Naive thymus-derived CD4-positive, alpha-beta T cell (primary cell): ENCODE measurements at regions not wholly inside any gene's neighbourhood (a gene's known extent, or its start where the extent isn't known, plus 50 kb on each side); places are given as distances from the start of the nearest gene placed in this dataset.
"Not testable (repeated sequence)": the region's sequence is repeated elsewhere in the genome, so short reads cannot be mapped to it uniquely, and the experiment has no call there.

Experiments
- ATAC-seq: fragments of 150-1000 bp; cut with Tn5 transposase; 2 replicates; pipeline ENCODE4 v1.10.0; 2021; ENCODE audit warnings: mild to moderate bottlenecking, moderate library complexity
- CTCF ChIA-PET: fragments of 350-600 bp; sonication (Branson Sonifier 250); formaldehyde crosslinking; loops from one replicate; lab custom pipeline; 2021; ENCODE audit warnings: antibody characterized with exemption; lab: Charles Lee
- POLR2A ChIA-PET: fragments of 350-600 bp; sonication (Branson Sonifier 250); formaldehyde crosslinking; loops from one replicate; lab custom pipeline; 2021; ENCODE audit warnings: antibody characterized with exemption, inconsistent platforms; lab: Charles Lee
- DNase-seq, 9 donors: peaks; one replicate each; pipeline versions ENCODE4 v3.0.0 to v3.0.0-alpha.2; 2020 to 2022; ENCODE audit warnings: mixed read lengths in 1 of 9
- H3K27ac ChIP-seq: one replicate; pipeline ENCODE4 v1.7.0; 2013; ENCODE audit warnings: mild to moderate bottlenecking, low read depth, low read length, moderate library complexity
- H3K27me3 ChIP-seq, 2 donors: one replicate each; pipeline ENCODE4 v1.7.0; 2013; ENCODE audit warnings: low read length in 2 of 2, mild to moderate bottlenecking in 2 of 2, moderate library complexity in 2 of 2; ENCODE audit not compliant: control insufficient read depth in 2 of 2, insufficient read depth in 2 of 2
- H3K36me3 ChIP-seq, 3 experiments: 1 replicate in 2 of 3; 2 replicates in 1 of 3; pipeline ENCODE4 v1.7.0; 2013; ENCODE audit warnings: low read length in 3 of 3, mild to moderate bottlenecking in 3 of 3, moderate library complexity in 1 of 3; ENCODE audit not compliant: insufficient read depth in 3 of 3, control insufficient read depth in 2 of 3
- H3K4me1 ChIP-seq, 2 donors: one replicate each; pipeline ENCODE4 v1.7.0; 2013; ENCODE audit warnings: low read length in 2 of 2, mild to moderate bottlenecking in 2 of 2, moderate library complexity in 1 of 2; ENCODE audit not compliant: control insufficient read depth in 2 of 2, insufficient read depth in 2 of 2
- H3K4me3 ChIP-seq: 2 replicates; pipeline ENCODE4 v1.7.0; 2013; ENCODE audit warnings: mild to moderate bottlenecking, low read length
- H3K9me3 ChIP-seq, 3 experiments: 1 replicate in 2 of 3; 2 replicates in 1 of 3; pipeline ENCODE4 v1.7.0; 2013; ENCODE audit warnings: low read length in 3 of 3; ENCODE audit not compliant: control insufficient read depth in 2 of 3
- H3K27ac Mint-ChIP-seq, 9 donors: one replicate each; pipeline ENCODE4 v1.8.0; 2020 to 2022; ENCODE audit warnings: mixed read lengths in 9 of 9, mild to moderate bottlenecking in 8 of 9, moderate library complexity in 5 of 9, inconsistent platforms in 2 of 9
- H3K27me3 Mint-ChIP-seq, 5 donors: one replicate each; pipeline ENCODE4 v1.8.0; 2021 to 2022; ENCODE audit warnings: mixed read lengths in 5 of 5, mild to moderate bottlenecking in 1 of 5
- H3K36me3 Mint-ChIP-seq, 5 donors: one replicate each; pipeline ENCODE4 v1.8.0; 2020 to 2022; ENCODE audit warnings: mixed read lengths in 5 of 5, mild to moderate bottlenecking in 3 of 5, inconsistent platforms in 1 of 5
- H3K4me1 Mint-ChIP-seq, 7 donors: one replicate each; pipeline ENCODE4 v1.8.0; 2020 to 2022; ENCODE audit warnings: mixed read lengths in 7 of 7, mild to moderate bottlenecking in 3 of 7, inconsistent platforms in 1 of 7
- H3K4me3 Mint-ChIP-seq, 10 donors: one replicate each; pipeline ENCODE4 v1.8.0; 2020 to 2022; ENCODE audit warnings: mild to moderate bottlenecking in 10 of 10, mixed read lengths in 10 of 10, moderate library complexity in 6 of 10, inconsistent platforms in 2 of 10
- H3K9me3 Mint-ChIP-seq, 11 donors: one replicate each; pipeline ENCODE4 v1.8.0; 2020 to 2022; ENCODE audit warnings: mixed read lengths in 11 of 11, mild to moderate bottlenecking in 4 of 11, inconsistent platforms in 1 of 11, moderate library complexity in 1 of 11
- intact Hi-C, 2 donors: fragments of 100-400 bp; cut with micrococcal nuclease; formaldehyde crosslinking; loops; one replicate each; pipeline ENCODE4 v1.15.1; 2023

DNA sequence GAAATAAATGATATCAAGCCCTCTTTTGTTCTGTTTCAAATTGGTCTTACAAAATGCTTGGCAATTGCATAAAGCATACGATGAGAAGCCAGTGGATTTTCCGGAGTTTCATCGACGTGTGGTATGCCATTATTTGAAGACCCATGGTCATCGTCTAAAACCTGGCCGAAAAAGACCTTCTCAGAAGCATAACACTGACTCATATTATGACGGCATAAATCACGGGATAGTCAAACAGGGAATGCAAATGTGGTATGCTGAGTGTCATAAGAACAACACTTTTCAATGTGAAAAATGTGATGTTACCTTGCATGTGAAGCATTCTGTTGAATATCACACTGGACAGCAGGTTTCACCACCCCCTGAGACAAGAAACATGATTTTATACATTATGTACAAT lies 695.2 kb downstream of the GRXCR1 start:
- POLR2A ChIA-PET = no interaction called here
- no peak overlapping the region for H3K4me3 ChIP-seq
- intact Hi-C loops = no loop called here
- Mint-ChIP-seq H3K36me3 (no peaks in the 10 kb centered on the region), H3K9me3 (peaks cover 0 to 17% (median 4%) of the 10 kb centered on the region in 11 donors), H3K27me3 (no peaks in the 10 kb centered on the region), H3K4me3 (no peak overlapping the region), H3K4me1 (no peaks in the 10 kb centered on the region), H3K27ac (no peak overlapping the region)
- no peak overlapping the region for H3K27ac ChIP-seq
- no peaks in the 10 kb centered on the region for H3K36me3 ChIP-seq
- no peaks in the 10 kb centered on the region for H3K9me3 ChIP-seq
- ATAC-seq = no peak
- no peaks in the 10 kb centered on the region for H3K4me1 ChIP-seq
- no peaks in the 10 kb centered on the region for H3K27me3 ChIP-seq
- CTCF ChIA-PET = no interaction called here
- no peak for DNase-seq

DNA sequence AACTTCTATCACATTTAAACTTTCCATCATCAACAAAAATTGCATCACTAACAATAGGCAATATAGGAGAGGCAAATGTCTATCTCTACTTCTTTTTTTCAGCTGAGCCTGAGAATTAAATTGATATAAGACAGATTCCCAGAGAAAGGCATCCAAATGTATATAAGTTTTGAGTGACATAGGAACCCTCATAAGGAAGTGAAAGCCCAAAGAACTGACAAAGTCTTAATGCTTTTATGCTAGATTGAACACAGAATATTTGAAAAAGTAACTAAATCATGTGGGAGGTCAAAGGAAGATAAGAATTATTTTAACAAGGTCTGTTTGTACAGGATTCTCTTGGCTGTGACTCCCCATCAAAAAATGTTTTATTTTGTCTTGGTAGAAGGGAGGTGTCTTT lies 714.9 kb downstream of the GRXCR1 start:
- Histone ChIP-seq H3K9me3 (no peaks in the 10 kb centered on the region), H3K36me3 (no peaks in the 10 kb centered on the region), H3K27ac (no peak overlapping the region), H3K4me3 (no peak overlapping the region), H3K27me3 (no peaks in the 10 kb centered on the region), H3K4me1 (no peaks in the 10 kb centered on the region)
- intact Hi-C loops = no loop called here
- POLR2A ChIA-PET = no interaction called here
- Mint-ChIP-seq H3K4me3 (no peak overlapping the region), H3K27ac (no peak overlapping the region), H3K4me1 (no peaks in the 10 kb centered on the region), H3K36me3 (peaks cover 0 to 3% (median 0%) of the 10 kb centered on the region in 5 donors), H3K27me3 (no peaks in the 10 kb centered on the region), H3K9me3 (peaks cover 0 to 21% (median 9%) of the 10 kb centered on the region in 11 donors)
- CTCF ChIA-PET = no interaction called here
- DNase-seq (no peak), ATAC-seq (no peak)

- no peaks in the 10 kb centered on the region for H3K4me1 ChIP-seq
- peaks cover 0 to 21% (median 9%) of the 10 kb centered on the region in 11 donors for H3K9me3 Mint-ChIP-seq
- DNase-seq (no peak), ATAC-seq (no peak)
- H3K27ac Mint-ChIP-seq = no peak overlapping the region
- intact Hi-C loops = no loop called here
- CTCF ChIA-PET = no interaction called here
- H3K27me3 Mint-ChIP-seq = no peaks in the 10 kb centered on the region
- H3K36me3 Mint-ChIP-seq = peaks cover 0 to 3% (median 0%) of the 10 kb centered on the region in 5 donors
- H3K4me1 Mint-ChIP-seq = no peaks in the 10 kb centered on the region
- no peaks in the 10 kb centered on the region for H3K9me3 ChIP-seq
- POLR2A ChIA-PET = no interaction called here
- H3K4me3 ChIP-seq = no peak overlapping the region
- no peak overlapping the region for H3K27ac ChIP-seq
- no peaks in the 10 kb centered on the region for H3K36me3 ChIP-seq
- no peaks in the 10 kb centered on the region for H3K27me3 ChIP-seq
- no peak overlapping the region for H3K4me3 Mint-ChIP-seq
These were observed 715.4 kb downstream of the GRXCR1 start for GRCh38 chr4:43607827-43608461.

- Histone ChIP-seq H3K4me1 (no peaks in the 10 kb centered on the region), H3K9me3 (no peaks in the 10 kb centered on the region), H3K27me3 (no peaks in the 10 kb centered on the region), H3K27ac (no peak overlapping the region), H3K36me3 (no peaks in the 10 kb centered on the region), H3K4me3 (no peak overlapping the region)
- Mint-ChIP-seq H3K36me3 (no peaks in the 10 kb centered on the region), H3K4me1 (no peaks in the 10 kb centered on the region), H3K9me3 (peaks cover 4 to 42% (median 18%) of the 10 kb centered on the region in 11 donors), H3K27me3 (no peaks in the 10 kb centered on the region), H3K4me3 (no peak overlapping the region), H3K27ac (no peak overlapping the region)
- ChIA-PET CTCF (no interaction called here), POLR2A (no interaction called here)
- ATAC-seq (no peak), DNase-seq (no peak)
- intact Hi-C loops = no loop called here
These were observed 726.7 kb downstream of the GRXCR1 start for GRCh38 chr4:43619219-43619618.

DNA sequence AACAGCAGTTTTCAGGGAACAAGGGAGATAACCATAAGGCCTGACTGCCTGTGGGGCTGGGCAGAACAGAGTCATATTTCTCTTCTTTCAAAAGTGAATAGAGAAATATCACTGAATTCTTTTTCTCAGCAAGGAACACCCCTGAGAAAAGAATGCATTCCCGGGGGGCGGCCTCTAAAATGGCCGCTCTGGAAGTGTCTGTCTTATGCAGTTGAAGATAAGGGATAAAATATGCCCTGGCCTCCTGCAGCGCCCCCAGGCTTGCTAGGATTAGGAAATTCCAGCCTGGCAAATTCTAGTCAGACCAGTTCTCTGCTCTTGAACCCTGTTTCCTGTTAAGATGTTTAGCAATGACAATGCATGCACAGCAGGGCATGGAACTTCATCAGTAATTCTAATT lies 745.4 kb downstream of the GRXCR1 start:
- H3K4me1 ChIP-seq, ATAC-seq, H3K27me3 Mint-ChIP-seq, H3K36me3 Mint-ChIP-seq, H3K36me3 ChIP-seq, POLR2A ChIA-PET, H3K27me3 ChIP-seq, H3K27ac ChIP-seq, H3K4me3 ChIP-seq, H3K27ac Mint-ChIP-seq, H3K4me1 Mint-ChIP-seq, H3K9me3 ChIP-seq, CTCF ChIA-PET, H3K4me3 Mint-ChIP-seq, DNase-seq: not testable (repeated sequence)
- peaks cover 9 to 39% (median 16%) of the 10 kb centered on the region in 11 donors for H3K9me3 Mint-ChIP-seq
- intact Hi-C loops = loop anchor here in 1 of 2 donors (10.0 kb wide), 1 partner anchor 57 kb away; no protein-coding TSS in a partner anchor

- Histone ChIP-seq H3K36me3 (no peaks in the 10 kb centered on the region), H3K27me3 (no peaks in the 10 kb centered on the region), H3K4me3 (no peak overlapping the region), H3K4me1 (no peaks in the 10 kb centered on the region), H3K27ac (no peak overlapping the region), H3K9me3 (no peaks in the 10 kb centered on the region)
- Mint-ChIP-seq H3K9me3 (peaks cover 3 to 27% (median 12%) of the 10 kb centered on the region in 11 donors), H3K4me1 (no peaks in the 10 kb centered on the region), H3K27me3 (no peaks in the 10 kb centered on the region), H3K4me3 (no peak overlapping the region), H3K36me3 (no peaks in the 10 kb centered on the region), H3K27ac (no peak overlapping the region)
- ChIA-PET POLR2A (no interaction called here), CTCF (no interaction called here)
- DNase-seq = no peak
- intact Hi-C loops = no loop called here
- ATAC-seq = no peak
These were observed 759.5 kb downstream of the GRXCR1 start for GRCh38 chr4:43651991-43652390.

GRCh38 chr4:43659547-43659946 lies 767.0 kb downstream of the GRXCR1 start:
- H3K9me3 Mint-ChIP-seq = peaks cover 0 to 24% (median 13%) of the 10 kb centered on the region in 11 donors
- POLR2A ChIA-PET, H3K4me3 ChIP-seq, H3K27ac Mint-ChIP-seq, H3K36me3 ChIP-seq, H3K27ac ChIP-seq, H3K4me1 Mint-ChIP-seq, H3K9me3 ChIP-seq, H3K4me3 Mint-ChIP-seq, H3K27me3 ChIP-seq, CTCF ChIA-PET, DNase-seq, ATAC-seq, intact Hi-C loops, H3K27me3 Mint-ChIP-seq, H3K36me3 Mint-ChIP-seq, H3K4me1 ChIP-seq: not testable (repeated sequence)
